GM12872 (cell line): ENCODE measurements at regions not wholly inside any gene's neighbourhood (a gene's known extent, or its start where the extent isn't known, plus 50 kb on each side); places are given as distances from the start of the nearest gene placed in this dataset.

ENCODE experiments used
- CTCF ChIP-seq: IDR thresholded peaks from 3 replicates; pipeline ENCODE4 v1.5.1; 2011; ENCODE audit warnings: low read depth, mild to moderate bottlenecking, low read length, moderate library complexity; ENCODE audit not compliant: insufficient read depth

- no peak for TF ChIP-seq CTCF
Observed at GRCh38 chr3:159253860-159254259, 452.0 kb downstream of the MFSD1 start.

DNA sequence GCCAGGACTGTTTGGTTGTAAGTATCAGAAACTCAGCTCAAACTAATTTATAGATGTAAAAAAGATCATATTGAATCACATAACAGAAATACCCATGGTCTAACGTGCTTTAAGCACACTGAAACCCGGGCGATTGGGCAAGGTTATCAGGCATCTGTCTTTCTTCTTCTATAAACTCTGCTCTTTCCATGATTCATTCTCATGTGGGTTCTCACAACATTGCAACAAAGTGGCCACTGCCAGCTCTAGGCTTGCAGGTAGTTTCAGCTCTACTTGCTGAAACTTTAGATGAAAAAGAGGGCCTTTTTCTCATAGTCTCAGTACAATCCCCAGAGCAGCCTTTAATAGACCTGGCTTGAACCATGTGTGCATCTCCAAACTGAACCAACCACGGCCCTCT lies 456.1 kb downstream of the MFSD1 start:
- TF ChIP-seq CTCF: no peak

DNA sequence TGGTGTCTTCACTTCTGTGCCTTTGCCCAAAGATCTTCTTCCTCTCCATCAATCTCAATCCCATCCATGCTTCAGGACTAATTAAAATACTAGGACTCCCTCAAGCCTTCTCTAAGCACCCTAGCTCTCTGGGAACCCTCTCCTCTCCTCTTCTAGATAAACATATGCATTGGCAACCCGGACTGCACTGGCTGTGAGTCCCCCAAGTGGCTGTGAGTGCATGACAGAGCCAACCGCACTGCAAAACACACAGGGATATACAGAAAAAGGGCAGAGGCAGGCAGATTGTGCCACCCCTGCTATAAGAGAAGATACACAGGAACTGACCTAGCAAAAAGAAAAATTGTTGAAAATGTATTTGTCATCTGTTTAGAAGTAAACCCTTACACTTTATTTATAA lies 457.1 kb downstream of the MFSD1 start:
- no peak for TF ChIP-seq CTCF

DNA sequence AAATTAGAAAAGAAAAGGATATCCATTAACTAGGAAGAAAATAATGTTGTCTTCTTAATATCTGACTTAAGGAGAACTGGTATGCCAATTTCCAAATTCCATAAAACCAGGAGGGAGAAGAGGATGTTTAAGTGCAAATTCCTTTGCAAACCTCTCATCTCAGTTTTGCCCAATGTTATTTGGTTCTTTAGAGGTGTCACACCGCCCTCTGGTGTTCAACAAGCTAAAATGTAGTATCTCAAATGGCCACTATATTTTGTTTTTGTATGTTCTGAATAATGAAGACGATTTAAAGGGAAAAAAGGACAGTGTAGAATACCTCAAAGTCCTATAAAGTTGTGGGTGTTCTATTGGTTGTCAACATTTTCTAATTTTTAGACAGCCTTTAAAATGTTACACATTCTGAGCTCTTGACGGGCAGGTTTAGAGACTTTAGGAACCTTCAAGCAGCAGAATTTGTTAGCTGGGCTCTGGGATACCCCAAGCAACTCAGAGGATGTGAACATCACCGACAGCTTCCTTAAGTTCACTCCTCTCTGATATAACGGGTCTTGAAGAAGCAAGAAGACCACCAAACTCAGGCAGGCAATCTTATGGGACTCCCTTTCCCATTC lies 458.3 kb downstream of the MFSD1 start:
- TF ChIP-seq CTCF: peak; percentile 60

- peak; percentile 61 for TF ChIP-seq CTCF
Observed at GRCh38 chr3:159263750-159264553, 462.1 kb downstream of the MFSD1 start.

- no peak for TF ChIP-seq CTCF
Observed at GRCh38 chr3:159265705-159266104, 463.9 kb downstream of the MFSD1 start.

DNA sequence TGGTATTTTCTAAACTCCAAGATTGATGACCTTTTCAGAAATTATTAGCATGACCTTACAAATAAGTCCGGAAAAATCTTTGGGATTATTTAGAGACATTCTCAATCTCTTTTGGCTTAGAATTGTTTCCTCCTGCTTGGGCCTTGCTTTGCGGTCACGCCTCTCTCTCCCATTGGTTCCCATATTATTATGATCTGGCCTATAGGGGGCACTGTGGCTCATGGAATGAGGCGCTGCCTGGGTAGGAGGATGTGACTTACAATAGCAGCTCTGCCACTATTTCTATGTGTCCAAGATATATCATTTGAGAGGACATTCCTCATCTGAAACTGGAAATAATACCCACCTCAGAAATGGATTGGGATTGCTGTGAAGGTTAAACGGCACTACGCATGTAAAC lies 464.9 kb downstream of the MFSD1 start:
- TF ChIP-seq CTCF: peak; percentile 46; the same call in 2 of the 3 replicates
